ENCODE measurements at regions not wholly inside any gene's neighbourhood (a gene's known extent, or its start where the extent isn't known, plus 50 kb on each side); places are given as distances from the start of the nearest gene placed in this dataset.
"Not testable (repeated sequence)": the region's sequence is repeated elsewhere in the genome, so short reads cannot be mapped to it uniquely, and the experiment has no call there.

GRCh38 chr9:96148634-96149532 is 153.1 kb downstream of the HSD17B3 start:
- peaks cover 10 to 28% (median 12%) of the 10 kb centered on the region in 3 donors for H3K4me1 ChIP-seq
- no peaks in the 10 kb centered on the region for H3K36me3 ChIP-seq
- no peaks in the 10 kb centered on the region for H3K9me3 ChIP-seq
- no peaks in the 10 kb centered on the region for H3K27me3 ChIP-seq
- peak overlapping the region; percentile 32 to 72 (median 53) for H3K27ac ChIP-seq
- no peak for TF ChIP-seq POLR2A (IDR thresholded peaks at IDR 0.05)
- peak; percentile 79 for TF ChIP-seq POLR2AphosphoS5 (IDR thresholded peaks at IDR 0.05)
- TF ChIP-seq EP300 (IDR thresholded peaks at IDR 0.05): no peak
- WGBS, 2 donors (ENCODE audit: low coverage in 1 of 2): 20 to 27% methylated on average over 7 to 8 of the region's 8 CpGs
- ATAC-seq: peak; percentile 87
- no peak overlapping the region for H3K4me3 ChIP-seq

DNA sequence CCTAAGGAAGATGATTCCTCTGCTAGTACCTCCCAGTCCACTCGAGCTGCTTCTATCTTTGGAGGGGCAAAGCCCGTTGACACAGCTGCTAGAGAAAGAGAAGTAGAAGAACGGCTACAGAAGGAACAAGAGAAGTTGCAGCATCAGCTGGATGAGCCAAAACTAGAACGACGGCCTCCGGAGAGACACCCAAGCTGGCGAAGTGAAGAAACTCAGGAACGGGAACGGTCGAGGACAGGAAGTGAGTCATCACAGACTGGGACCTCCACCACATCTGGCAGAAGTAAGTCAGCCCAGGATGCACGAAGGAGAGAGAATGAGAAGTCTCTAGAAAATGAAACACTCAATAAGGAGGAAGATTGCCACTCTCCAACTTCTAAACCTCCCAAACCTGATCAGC is 154.9 kb downstream of the HSD17B3 start:
- H3K27ac ChIP-seq, H3K27me3 ChIP-seq, H3K4me3 ChIP-seq, H3K36me3 ChIP-seq, ATAC-seq, H3K9me3 ChIP-seq: not testable (repeated sequence)
- TF ChIP-seq POLR2AphosphoS5 (IDR thresholded peaks at IDR 0.05): peak; percentile 5
- WGBS, 2 donors (ENCODE audit: low coverage in 1 of 2): 62% methylated on average over 10 of the region's 11 CpGs; no CpG with 5 or more reads in 1 of the 2 donors
- peaks cover 10 to 29% (median 12%) of the 10 kb centered on the region in 3 donors for H3K4me1 ChIP-seq

GRCh38 chr9:96141666-96142065 is 160.3 kb downstream of the HSD17B3 start:
- peaks cover 18 to 54% (median 32%) of the 10 kb centered on the region in 3 donors for H3K4me1 ChIP-seq
- H3K27me3 ChIP-seq: no peaks in the 10 kb centered on the region
- no peaks in the 10 kb centered on the region for H3K9me3 ChIP-seq
- H3K27ac ChIP-seq: peak overlapping the region in 3 of 4 donors; percentile 54 to 85 (median 83)
- H3K36me3 ChIP-seq: no peaks in the 10 kb centered on the region
- no peak for TF ChIP-seq POLR2A (IDR thresholded peaks at IDR 0.05)
- TF ChIP-seq CTCF (IDR thresholded peaks at IDR 0.05): no peak
- TF ChIP-seq POLR2AphosphoS5 (IDR thresholded peaks at IDR 0.05): no peak
- TF ChIP-seq EP300 (IDR thresholded peaks at IDR 0.05): no peak
- 20 to 81% methylated on average over 1 to 2 of the region's 5 CpGs for WGBS, 2 donors (ENCODE audit: low coverage in 1 of 2)
- no peak for ATAC-seq
- no peak overlapping the region for H3K4me3 ChIP-seq

DNA sequence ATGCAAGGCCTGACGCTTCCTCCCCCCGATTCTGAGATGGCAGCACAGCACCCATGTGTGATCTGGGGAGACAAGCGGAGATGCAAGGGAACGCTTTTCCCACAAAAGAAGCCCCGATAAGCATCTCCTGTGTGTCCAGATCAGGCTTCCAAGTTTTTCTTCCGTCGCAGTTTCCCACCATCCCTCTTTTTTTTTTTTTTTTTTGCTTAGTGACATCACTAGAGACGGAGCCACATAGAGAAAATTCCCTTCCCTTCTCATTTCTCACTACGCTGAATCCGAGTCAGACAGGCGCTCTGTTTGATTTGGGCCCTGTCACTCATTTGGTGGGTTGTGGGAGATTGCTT is 160.9 kb downstream of the HSD17B3 start:
- Histone ChIP-seq H3K27ac (peak overlapping the region; percentile 5 to 85 (median 84)), H3K4me1 (peaks cover 19 to 60% (median 34%) of the 10 kb centered on the region in 3 donors), H3K36me3 (no peaks in the 10 kb centered on the region), H3K4me3 (no peak overlapping the region), H3K27me3 (no peaks in the 10 kb centered on the region), H3K9me3 (no peaks in the 10 kb centered on the region)
- TF ChIP-seq EP300 (IDR thresholded peaks at IDR 0.05): no peak
- no peak for TF ChIP-seq POLR2A (IDR thresholded peaks at IDR 0.05)
- TF ChIP-seq CTCF (IDR thresholded peaks at IDR 0.05): no peak
- no peak for TF ChIP-seq POLR2AphosphoS5 (IDR thresholded peaks at IDR 0.05)
- 70 to 85% methylated on average over 7 to 11 of the region's 11 CpGs for WGBS, 2 donors (ENCODE audit: low coverage in 1 of 2)
- no peak for ATAC-seq

DNA sequence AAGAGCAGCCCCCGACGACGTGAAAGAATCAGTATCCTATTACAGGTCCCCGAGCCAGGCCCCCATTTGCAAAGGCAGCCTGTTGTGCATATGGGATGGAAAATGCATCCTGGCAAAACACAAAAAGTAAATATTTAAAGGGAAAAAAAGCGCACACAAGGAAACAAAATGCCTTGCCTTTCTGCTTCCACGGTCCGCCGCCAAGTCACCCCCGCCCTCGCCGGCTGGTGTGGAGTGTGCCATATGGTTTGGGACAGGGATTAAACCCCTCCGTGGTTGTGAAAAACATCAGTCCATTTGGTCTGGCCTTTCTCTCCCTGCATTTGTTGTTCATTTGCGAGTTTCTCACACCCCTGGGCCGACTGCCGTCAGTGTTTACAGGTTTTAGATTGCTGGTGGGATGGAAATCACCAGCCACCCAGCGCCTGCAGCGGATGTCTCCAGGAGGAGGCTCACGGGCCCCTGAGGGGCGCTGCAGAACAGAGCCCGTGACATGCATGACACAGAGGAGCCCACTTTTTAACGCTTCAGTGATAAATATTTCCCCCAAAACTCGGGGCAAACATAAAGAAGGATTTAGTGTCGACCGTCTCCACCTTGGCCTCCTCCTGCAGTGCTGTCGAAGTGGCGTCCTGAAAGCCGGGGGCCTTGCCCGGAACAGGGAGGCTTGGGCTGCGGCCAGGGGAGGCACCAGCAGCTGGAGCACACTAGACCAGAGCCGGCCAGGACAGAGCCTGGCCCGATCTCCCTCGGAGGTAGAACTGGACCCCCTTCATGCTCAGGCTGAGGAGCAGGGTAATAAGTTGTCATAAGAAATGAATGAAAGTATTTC is 161.5 kb downstream of the HSD17B3 start:
- TF ChIP-seq CTCF (IDR thresholded peaks at IDR 0.05) (no peak), POLR2AphosphoS5 (IDR thresholded peaks at IDR 0.05) (no peak), EP300 (IDR thresholded peaks at IDR 0.05) (no peak), POLR2A (IDR thresholded peaks at IDR 0.05) (no peak)
- H3K4me3 ChIP-seq: no peak overlapping the region
- 52 to 63% methylated on average over 5 to 15 of the region's 32 CpGs for WGBS, 2 donors (ENCODE audit: low coverage in 1 of 2)
- peak overlapping the region; percentile 5 to 85 (median 84) for H3K27ac ChIP-seq
- H3K4me1 ChIP-seq: peaks cover 19 to 66% (median 34%) of the 10 kb centered on the region in 3 donors
- no peaks in the 10 kb centered on the region for H3K27me3 ChIP-seq
- H3K36me3 ChIP-seq: no peaks in the 10 kb centered on the region
- H3K9me3 ChIP-seq: no peaks in the 10 kb centered on the region
- ATAC-seq: no peak
